ENCODE measurements at regions not wholly inside any gene's neighbourhood (a gene's known extent, or its start where the extent isn't known, plus 50 kb on each side); places are given as distances from the start of the nearest gene placed in this dataset.

- TF ChIP-seq CTCF (IDR thresholded peaks at IDR 0.05), result no peak
- no peak for TF ChIP-seq POLR2A (IDR thresholded peaks at IDR 0.05)
Measured at GRCh38 chr11:131111775-131112174, 195.5 kb upstream of the SNX19 start.
